HEK293T (cell line): ENCODE measurements at regions not wholly inside any gene's neighbourhood (a gene's known extent, or its start where the extent isn't known, plus 50 kb on each side); places are given as distances from the start of the nearest gene placed in this dataset.

Experiments used
- CTCF ChIA-PET: fragments of 350-600 bp; formaldehyde crosslinking; extraction: SDS; loops from one replicate; lab custom pipeline; 2021; ENCODE audit warnings: antibody characterized with exemption, inconsistent platforms; lab: Yijun Ruan, JAX
- POLR2A ChIA-PET: fragments of 350-600 bp; formaldehyde crosslinking; extraction: SDS; loops from one replicate; lab custom pipeline; 2020; ENCODE audit warnings: antibody characterized with exemption, inconsistent platforms; lab: Yijun Ruan, JAX
- DNase-seq: peaks from one replicate; pipeline ENCODE4 v3.0.0; 2012; ENCODE audit warnings: mixed read lengths; ENCODE audit errors: extremely low spot score
- ARNT ChIP-seq: fragments of 450-650 bp; IDR thresholded peaks from 2 replicates; pipeline ENCODE4 v1.6.1; 2017; ENCODE audit warnings: mild to moderate bottlenecking
- BHLHE40 ChIP-seq: fragments of 450-650 bp; IDR thresholded peaks from 2 replicates; pipeline ENCODE4 v1.6.1; 2016; ENCODE audit warnings: mild to moderate bottlenecking, moderate library complexity, borderline replicate concordance
- CTBP1 ChIP-seq: fragments of 450-650 bp; IDR thresholded peaks from 2 replicates; pipeline ENCODE4 v1.6.1; 2016; ENCODE audit warnings: borderline replicate concordance
- ELF4 ChIP-seq: fragments of 450-650 bp; IDR thresholded peaks from 2 replicates; pipeline ENCODE4 v1.6.1; 2017; ENCODE audit warnings: antibody characterized with exemption
- FOXA1 ChIP-seq: fragments of 450-650 bp; IDR thresholded peaks from 2 replicates; pipeline ENCODE4 v1.6.1; 2016; ENCODE audit warnings: mild to moderate bottlenecking
- FOXK2 ChIP-seq: fragments of 450-650 bp; IDR thresholded peaks from 2 replicates; pipeline ENCODE4 v1.6.1; 2016; ENCODE audit warnings: mild to moderate bottlenecking
- FOXM1 ChIP-seq: fragments of 450-650 bp; IDR thresholded peaks from 2 replicates; pipeline ENCODE4 v1.6.1; 2017; ENCODE audit warnings: mild to moderate bottlenecking, borderline replicate concordance
- HDGF ChIP-seq: fragments of 450-650 bp; IDR thresholded peaks from 2 replicates; pipeline ENCODE4 v1.6.1; 2017; ENCODE audit warnings: antibody characterized with exemption, borderline replicate concordance
- L3MBTL2 ChIP-seq: fragments of 450-650 bp; conservative IDR thresholded peaks from 2 replicates; pipeline ENCODE4 v1.6.1; 2016; ENCODE audit warnings: mild to moderate bottlenecking
- LEF1 ChIP-seq: fragments of 450-650 bp; IDR thresholded peaks from 2 replicates; pipeline ENCODE4 v1.6.1; 2017; ENCODE audit warnings: mild to moderate bottlenecking, borderline replicate concordance
- NFRKB ChIP-seq: fragments of 450-650 bp; IDR thresholded peaks from 2 replicates; pipeline ENCODE4 v1.6.1; 2016; ENCODE audit warnings: mild to moderate bottlenecking, moderate library complexity
- PKNOX1 ChIP-seq: fragments of 450-650 bp; IDR thresholded peaks from 2 replicates; pipeline ENCODE4 v1.6.1; 2016
- SP1 ChIP-seq: fragments of 450-650 bp; IDR thresholded peaks from 2 replicates; pipeline ENCODE4 v1.6.1; 2017
- SUZ12 ChIP-seq: fragments of 450-650 bp; IDR thresholded peaks from 2 replicates; pipeline ENCODE4 v1.6.1; 2016; ENCODE audit warnings: mild to moderate bottlenecking
- TARDBP ChIP-seq: fragments of 450-650 bp; IDR thresholded peaks from 2 replicates; pipeline ENCODE4 v1.6.1; 2016
- ZNF384 ChIP-seq: fragments of 450-650 bp; IDR thresholded peaks from 2 replicates; pipeline ENCODE4 v1.6.1; 2016

- no peak for DNase-seq
- TF ChIP-seq ARNT (no peak), TARDBP (no peak), HDGF (no peak), L3MBTL2 (no peak), SP1 (no peak), FOXM1 (no peak), CTBP1 (no peak), FOXK2 (no peak), NFRKB (no peak), ZNF384 (no peak), ELF4 (no peak), FOXA1 (no peak), BHLHE40 (no peak), SUZ12 (no peak), PKNOX1 (no peak), LEF1 (no peak)
- ChIA-PET CTCF (no interaction called here), POLR2A (no interaction called here)
Observed at GRCh38 chr2:226556050-226556449, 243.6 kb downstream of the IRS1 start.

GRCh38 chr2:226554701-226555100 is 244.9 kb downstream of the IRS1 start:
- ChIA-PET CTCF (no interaction called here), POLR2A (no interaction called here)
- TF ChIP-seq CTBP1 (no peak), FOXM1 (no peak), SUZ12 (no peak), ARNT (no peak), L3MBTL2 (no peak), SP1 (no peak), BHLHE40 (no peak), TARDBP (no peak), FOXK2 (no peak), NFRKB (no peak), HDGF (no peak), FOXA1 (no peak), ZNF384 (no peak), ELF4 (no peak), PKNOX1 (no peak), LEF1 (no peak)
- DNase-seq, result no peak

GRCh38 chr2:226553333-226553732 is 246.3 kb downstream of the IRS1 start:
- TF ChIP-seq ZNF384, result no peak
- no peak for DNase-seq
- ChIA-PET POLR2A (no interaction called here), CTCF (no interaction called here)

GRCh38 chr2:226552571-226553285 is 246.9 kb downstream of the IRS1 start:
- no peak for DNase-seq
- POLR2A ChIA-PET, result no interaction called here
- CTCF ChIA-PET, result no interaction called here
- TF ChIP-seq ARNT (no peak), ZNF384 (no peak), L3MBTL2 (no peak), FOXK2 (no peak), NFRKB (no peak), HDGF (no peak), BHLHE40 (no peak), SP1 (no peak), LEF1 (no peak), FOXM1 (no peak)

- DNase-seq, result no peak
- ChIA-PET POLR2A (no interaction called here), CTCF (no interaction called here)
- no peak for TF ChIP-seq NFRKB
- TF ChIP-seq PKNOX1, result no peak
- TF ChIP-seq ZNF384, result no peak
- TF ChIP-seq FOXM1, result no peak
- no peak for TF ChIP-seq CTBP1
- no peak for TF ChIP-seq BHLHE40
- TF ChIP-seq HDGF, result no peak
- no peak for TF ChIP-seq FOXK2
- TF ChIP-seq LEF1, result no peak
- TF ChIP-seq SP1, result no peak
- TF ChIP-seq TARDBP, result no peak
- no peak for TF ChIP-seq ARNT
- TF ChIP-seq SUZ12, result no peak
- no peak for TF ChIP-seq FOXA1
- TF ChIP-seq ELF4, result no peak
- TF ChIP-seq L3MBTL2, result no peak
Observed at GRCh38 chr2:226551522-226552250, 247.9 kb downstream of the IRS1 start.

- no peak for DNase-seq
- ChIA-PET CTCF (no interaction called here), POLR2A (no interaction called here)
- TF ChIP-seq ELF4 (no peak), FOXK2 (no peak), SP1 (no peak), FOXM1 (no peak), NFRKB (no peak), SUZ12 (no peak), FOXA1 (no peak), ARNT (no peak), TARDBP (no peak), HDGF (no peak), BHLHE40 (no peak), L3MBTL2 (no peak), ZNF384 (no peak), CTBP1 (no peak), LEF1 (no peak), PKNOX1 (no peak)
Observed at GRCh38 chr2:226550801-226551200, 248.8 kb downstream of the IRS1 start.
